ENCODE measurements at regions not wholly inside any gene's neighbourhood (a gene's known extent, or its start where the extent isn't known, plus 50 kb on each side); places are given as distances from the start of the nearest gene placed in this dataset.

- ATAC-seq (no peak), DNase-seq (ENCODE audit: low spot score) (no peak), FAIRE-seq (no peak)
- no peaks in the 10 kb centered on the region for H3K79me2 ChIP-seq (ENCODE audit: insufficient read depth, low read length)
- no peaks in the 10 kb centered on the region for H3K4me1 ChIP-seq (ENCODE audit: insufficient read depth, low read length)
- no peaks in the 10 kb centered on the region for H3K36me3 ChIP-seq (replicated peaks in 1 of 2; ENCODE audit: control insufficient read depth in 1 of 2, insufficient read depth in 2 of 2, low read length in 2 of 2)
- no peak overlapping the region for H2AFZ ChIP-seq (ENCODE audit: low read length)
- no TSS peak for BruUV-seq (replicated peaks)
- no peak overlapping the region for H3K4me2 ChIP-seq (ENCODE audit: low read depth, low read length)
- H3K27me3 ChIP-seq (ENCODE audit: control insufficient read depth in 1 of 2, insufficient read depth in 2 of 2, low read length in 2 of 2), result no peaks in the 10 kb centered on the region; a peak in 1 of 5 replicates
- no peak overlapping the region for H3K27ac ChIP-seq (ENCODE audit: extremely low read length, insufficient read depth, low read length)
- CTCF ChIA-PET (ENCODE audit: low intra/inter-chr PET ratio, low total read pairs), result no interaction called here
- WGBS (ENCODE audit: low lambda C conversion rate), result 79% methylated on average over 1 of the region's 1 CpG
- no peak overlapping the region for H3K4me3 ChIP-seq (replicated peaks in 1 of 3; ENCODE audit: insufficient read depth in 1 of 3, low read depth in 2 of 3, low read length in 3 of 3)
- intact Hi-C loops (cut with micrococcal nuclease; ENCODE audit: unreplicated experiment), result no loop called here
- in situ Hi-C loops (cut with HindIII; ENCODE audit: extremely low pct_ligation_motif_present, low pct_unique_long_range_greater_than_20kb), result no loop called here
- no peak overlapping the region for H3K9ac ChIP-seq (ENCODE audit: insufficient read depth, low read depth, low read length)
- no peaks in the 10 kb centered on the region for H3K9me3 ChIP-seq (ENCODE audit: low read length)
- no peaks in the 10 kb centered on the region for H4K20me1 ChIP-seq (ENCODE audit: insufficient read depth, low read length)
- POLR2A ChIA-PET, result no interaction called here
- TF ChIP-seq YEATS2 (CRISPR knock-in tag; IDR thresholded peaks at IDR 0.05; ENCODE audit: borderline replicate concordance) (no peak), HOXA5 (CRISPR knock-in tag; IDR thresholded peaks at IDR 0.05) (no peak), SYNCRIP (IDR thresholded peaks at IDR 0.05; ENCODE audit: insufficient read depth, low read depth, low read length) (no peak), ZNF225 (CRISPR knock-in tag; IDR thresholded peaks at IDR 0.05) (no peak), ZNF382 (CRISPR knock-in tag; IDR thresholded peaks at IDR 0.05; ENCODE audit: borderline replicate concordance) (no peak), ZNF605 (CRISPR knock-in tag; IDR thresholded peaks at IDR 0.05) (no peak), ZNF580 (CRISPR knock-in tag; IDR thresholded peaks at IDR 0.05; ENCODE audit: borderline replicate concordance, low read depth) (no peak), SKI (IDR thresholded peaks at IDR 0.05; ENCODE audit: partially characterized antibody) (no peak), NFIC (IDR thresholded peaks at IDR 0.05; ENCODE audit: low read length) (no peak), STAT6 (CRISPR knock-in tag; IDR thresholded peaks at IDR 0.05; ENCODE audit: borderline replicate concordance) (no peak), MIER3 (CRISPR knock-in tag; IDR thresholded peaks at IDR 0.05; ENCODE audit: borderline replicate concordance) (no peak), ZNF260 (CRISPR knock-in tag; IDR thresholded peaks at IDR 0.05; ENCODE audit: borderline replicate concordance, low read depth) (no peak), JUN (CRISPR knock-in tag; IDR thresholded peaks at IDR 0.05) (no peak), RNF2 (conservative IDR thresholded peaks at IDR 0.05; ENCODE audit: low read depth) (no peak), CCAR2 (optimal IDR thresholded peaks at IDR 0.05; ENCODE audit: low read depth, low read length) (no peak), ZNF777 (CRISPR knock-in tag; IDR thresholded peaks at IDR 0.05) (no peak)
Observed at GRCh38 chr3:31053299-31053698, 158.8 kb upstream of the GADL1 start.

Data from HepG2 (cell line).